ENCODE measurements at regions not wholly inside any gene's neighbourhood (a gene's known extent, or its start where the extent isn't known, plus 50 kb on each side); places are given as distances from the start of the nearest gene placed in this dataset.

DNA sequence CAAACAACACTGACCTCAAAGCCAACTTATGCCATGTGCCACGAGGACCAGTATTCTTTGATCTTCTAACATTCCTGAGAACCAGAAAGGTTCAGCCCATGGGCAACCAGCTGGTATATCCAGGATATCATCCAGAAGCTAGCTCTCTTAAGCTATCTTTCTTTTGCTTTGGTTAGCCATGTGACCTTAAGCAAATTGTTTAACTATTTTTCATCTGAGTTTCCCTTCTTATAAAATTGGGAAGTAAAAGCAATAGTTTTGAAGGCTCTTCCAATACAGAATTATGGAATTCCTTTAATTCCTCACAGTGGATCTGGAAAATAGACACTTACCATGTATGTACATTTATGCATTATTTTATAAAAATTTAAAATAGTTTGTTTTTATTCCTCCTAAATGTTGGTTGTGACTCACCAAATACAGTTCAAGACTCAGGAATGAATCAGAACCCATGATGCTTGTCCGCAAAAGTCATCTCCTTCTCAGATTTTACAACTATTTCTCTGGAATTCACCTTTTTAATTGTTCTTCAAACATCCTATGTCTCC lies 435.7 kb downstream of the ZEB2 start:
- H3K79me2 ChIP-seq (ENCODE audit: low read depth) = no peaks in the 10 kb centered on the region
- Mint-ChIP-seq H3K4me3 (no peak overlapping the region), H3K36me3 (no peaks in the 10 kb centered on the region), H3K4me1 (no peaks in the 10 kb centered on the region), H3K27ac (no peak overlapping the region), H3K9me3 (no peaks in the 10 kb centered on the region), H3K27me3 (ENCODE audit: insufficient read depth, low read depth) (no peaks in the 10 kb centered on the region)
- H3K9ac ChIP-seq = no peak overlapping the region
- H3K36me3 ChIP-seq = no peaks in the 10 kb centered on the region
- no peak overlapping the region for H3K4me3 ChIP-seq
- H3K4me1 ChIP-seq = no peaks in the 10 kb centered on the region
- TF ChIP-seq EZH2phosphoT487 (IDR thresholded peaks at IDR 0.05) (no peak), EZH2 (IDR thresholded peaks at IDR 0.05) (no peak)
- TF ChIP-seq, protein P1, sequence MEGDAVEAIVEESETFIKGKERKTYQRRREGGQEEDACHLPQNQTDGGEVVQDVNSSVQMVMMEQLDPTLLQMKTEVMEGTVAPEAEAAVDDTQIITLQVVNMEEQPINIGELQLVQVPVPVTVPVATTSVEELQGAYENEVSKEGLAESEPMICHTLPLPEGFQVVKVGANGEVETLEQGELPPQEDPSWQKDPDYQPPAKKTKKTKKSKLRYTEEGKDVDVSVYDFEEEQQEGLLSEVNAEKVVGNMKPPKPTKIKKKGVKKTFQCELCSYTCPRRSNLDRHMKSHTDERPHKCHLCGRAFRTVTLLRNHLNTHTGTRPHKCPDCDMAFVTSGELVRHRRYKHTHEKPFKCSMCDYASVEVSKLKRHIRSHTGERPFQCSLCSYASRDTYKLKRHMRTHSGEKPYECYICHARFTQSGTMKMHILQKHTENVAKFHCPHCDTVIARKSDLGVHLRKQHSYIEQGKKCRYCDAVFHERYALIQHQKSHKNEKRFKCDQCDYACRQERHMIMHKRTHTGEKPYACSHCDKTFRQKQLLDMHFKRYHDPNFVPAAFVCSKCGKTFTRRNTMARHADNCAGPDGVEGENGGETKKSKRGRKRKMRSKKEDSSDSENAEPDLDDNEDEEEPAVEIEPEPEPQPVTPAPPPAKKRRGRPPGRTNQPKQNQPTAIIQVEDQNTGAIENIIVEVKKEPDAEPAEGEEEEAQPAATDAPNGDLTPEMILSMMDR (IDR thresholded peaks at IDR 0.05) = no peak
- no peak overlapping the region for H2AFZ ChIP-seq (replicated peaks)
- H3F3A ChIP-seq (ENCODE audit: low read depth) = no peaks in the 10 kb centered on the region
- no peaks in the 10 kb centered on the region for H3K9me3 ChIP-seq (ENCODE audit: low read depth)
- H3K4me2 ChIP-seq = no peak overlapping the region
- no peaks in the 10 kb centered on the region for H3K27me3 ChIP-seq
- no peaks in the 10 kb centered on the region for H4K20me1 ChIP-seq (ENCODE audit: low read depth)
- no peak for DNase-seq (ENCODE audit: low spot score)
- H3K27ac ChIP-seq = no peak overlapping the region

- Histone ChIP-seq H3F3A (ENCODE audit: low read depth) (no peaks in the 10 kb centered on the region), H3K4me1 (peaks cover 4% of the 10 kb centered on the region), H3K9ac (no peak overlapping the region), H3K4me2 (no peak overlapping the region), H3K27me3 (no peaks in the 10 kb centered on the region), H3K36me3 (no peaks in the 10 kb centered on the region), H3K4me3 (no peak overlapping the region), H2AFZ (replicated peaks) (no peak overlapping the region), H3K9me3 (ENCODE audit: low read depth) (no peaks in the 10 kb centered on the region), H4K20me1 (ENCODE audit: low read depth) (no peaks in the 10 kb centered on the region), H3K79me2 (ENCODE audit: low read depth) (no peaks in the 10 kb centered on the region), H3K27ac (no peak overlapping the region)
- H3K27me3 Mint-ChIP-seq (ENCODE audit: insufficient read depth, low read depth) = no peaks in the 10 kb centered on the region
- TF ChIP-seq, protein P1 (IDR thresholded peaks at IDR 0.05) = no peak
- no peak for TF ChIP-seq EZH2phosphoT487 (IDR thresholded peaks at IDR 0.05)
- TF ChIP-seq EZH2 (IDR thresholded peaks at IDR 0.05) = no peak
- no peaks in the 10 kb centered on the region for H3K36me3 Mint-ChIP-seq
- peaks cover 3% of the 10 kb centered on the region for H3K4me1 Mint-ChIP-seq
- H3K9me3 Mint-ChIP-seq = no peaks in the 10 kb centered on the region
- no peak overlapping the region for H3K27ac Mint-ChIP-seq
- no peak for DNase-seq (ENCODE audit: low spot score)
- H3K4me3 Mint-ChIP-seq = no peak overlapping the region
Observed at GRCh38 chr2:144083211-144083610, 436.7 kb downstream of the ZEB2 start.

GRCh38 chr2:144082777-144083176 lies 437.1 kb downstream of the ZEB2 start:
- no peaks in the 10 kb centered on the region for H4K20me1 ChIP-seq (ENCODE audit: low read depth)
- H3K4me1 ChIP-seq = peaks cover 8% of the 10 kb centered on the region
- Mint-ChIP-seq H3K9me3 (no peaks in the 10 kb centered on the region), H3K27ac (no peak overlapping the region), H3K4me1 (peaks cover 5% of the 10 kb centered on the region), H3K36me3 (no peaks in the 10 kb centered on the region), H3K4me3 (no peak overlapping the region), H3K27me3 (ENCODE audit: insufficient read depth, low read depth) (no peaks in the 10 kb centered on the region)
- no peak for DNase-seq (ENCODE audit: low spot score)
- no peak overlapping the region for H3K4me3 ChIP-seq
- H3K36me3 ChIP-seq = no peaks in the 10 kb centered on the region
- H3F3A ChIP-seq (ENCODE audit: low read depth) = no peaks in the 10 kb centered on the region
- H3K9me3 ChIP-seq (ENCODE audit: low read depth) = no peaks in the 10 kb centered on the region
- TF ChIP-seq EZH2phosphoT487 (IDR thresholded peaks at IDR 0.05) = no peak
- no peak overlapping the region for H2AFZ ChIP-seq (replicated peaks)
- no peaks in the 10 kb centered on the region for H3K27me3 ChIP-seq
- H3K27ac ChIP-seq = no peak overlapping the region
- H3K9ac ChIP-seq = no peak overlapping the region
- no peaks in the 10 kb centered on the region for H3K79me2 ChIP-seq (ENCODE audit: low read depth)
- no peak overlapping the region for H3K4me2 ChIP-seq

- no peak overlapping the region for H3K4me3 Mint-ChIP-seq
- H3K4me1 Mint-ChIP-seq = peaks cover 5% of the 10 kb centered on the region
- Histone ChIP-seq H3K27me3 (no peaks in the 10 kb centered on the region), H3F3A (ENCODE audit: low read depth) (no peaks in the 10 kb centered on the region), H3K4me2 (no peak overlapping the region), H3K4me3 (no peak overlapping the region), H4K20me1 (ENCODE audit: low read depth) (no peaks in the 10 kb centered on the region), H2AFZ (replicated peaks) (no peak overlapping the region), H3K4me1 (peaks cover 11% of the 10 kb centered on the region), H3K79me2 (ENCODE audit: low read depth) (no peaks in the 10 kb centered on the region), H3K27ac (no peak overlapping the region), H3K9ac (no peak overlapping the region), H3K36me3 (no peaks in the 10 kb centered on the region), H3K9me3 (ENCODE audit: low read depth) (no peaks in the 10 kb centered on the region)
- DNase-seq (ENCODE audit: low spot score) = no peak
- H3K27ac Mint-ChIP-seq = no peak overlapping the region
- TF ChIP-seq EZH2phosphoT487 (IDR thresholded peaks at IDR 0.05) (no peak), EZH2 (IDR thresholded peaks at IDR 0.05) (no peak)
- TF ChIP-seq, protein P1 (IDR thresholded peaks at IDR 0.05) = no peak
- no peaks in the 10 kb centered on the region for H3K27me3 Mint-ChIP-seq (ENCODE audit: insufficient read depth, low read depth)
- no peaks in the 10 kb centered on the region for H3K36me3 Mint-ChIP-seq
- H3K9me3 Mint-ChIP-seq = no peaks in the 10 kb centered on the region
Observed at GRCh38 chr2:144082327-144082726, 437.6 kb downstream of the ZEB2 start.

All from neural progenitor cell (in vitro differentiated cells).